ENCODE measurements at regions not wholly inside any gene's neighbourhood (a gene's known extent, or its start where the extent isn't known, plus 50 kb on each side); places are given as distances from the start of the nearest gene placed in this dataset.
"Not testable (repeated sequence)": the region's sequence is repeated elsewhere in the genome, so short reads cannot be mapped to it uniquely, and the experiment has no call there.

DNA sequence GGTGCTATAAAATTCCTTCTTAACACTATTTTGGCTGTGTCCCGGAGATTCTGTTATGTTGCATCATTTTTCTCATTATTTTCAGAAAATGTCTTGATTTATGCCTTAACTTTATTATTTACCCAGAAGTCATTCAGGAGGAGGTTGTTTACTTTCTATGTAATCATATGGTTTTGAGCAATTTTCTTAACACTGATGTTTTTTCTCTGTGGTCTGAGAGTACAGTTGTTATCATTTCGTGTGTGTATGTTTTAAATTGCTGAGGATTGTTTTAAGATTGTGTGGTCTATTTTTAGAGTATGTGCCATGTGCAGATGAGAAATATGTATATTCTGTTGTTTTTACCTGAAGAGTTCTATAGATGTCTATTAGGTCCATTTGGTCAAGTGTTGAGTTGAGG is 498.1 kb upstream of the ZNF608 start:
- no peaks in the 10 kb centered on the region for H3K36me3 ChIP-seq (ENCODE audit: insufficient read depth, low read length)
- H3K4me1 ChIP-seq (ENCODE audit: low read length) = no peaks in the 10 kb centered on the region
- no peak overlapping the region for H2AFZ ChIP-seq (ENCODE audit: low read length)
- no peaks in the 10 kb centered on the region for H3K27me3 ChIP-seq (ENCODE audit: low read length)
- no peak overlapping the region for H3K9ac ChIP-seq (ENCODE audit: low read length)
- H3K4me2 ChIP-seq (ENCODE audit: low read depth, low read length, poor library complexity, severe bottlenecking) = no peak overlapping the region
- H3K9me3 ChIP-seq (ENCODE audit: low read length) = no peaks in the 10 kb centered on the region
- no peak overlapping the region for H3K27ac ChIP-seq (ENCODE audit: low read length)
- H3K9me2 ChIP-seq (replicated peaks; ENCODE audit: insufficient read depth, low read length) = no peaks in the 10 kb centered on the region
- DNase-seq = no peak
- no peaks in the 10 kb centered on the region for H3K79me2 ChIP-seq (ENCODE audit: low read length)
- H3K4me3 ChIP-seq (ENCODE audit: low read length) = no peak overlapping the region
- H4K20me1 ChIP-seq (ENCODE audit: insufficient read depth, low read depth, low read length) = no peaks in the 10 kb centered on the region

- H3K79me2 ChIP-seq (ENCODE audit: low read length) = no peaks in the 10 kb centered on the region
- H3K4me1 ChIP-seq (ENCODE audit: low read length) = no peaks in the 10 kb centered on the region
- H3K4me2 ChIP-seq (ENCODE audit: low read depth, low read length, poor library complexity, severe bottlenecking) = no peak overlapping the region
- H3K27me3 ChIP-seq (ENCODE audit: low read length) = no peaks in the 10 kb centered on the region
- no peak overlapping the region for H2AFZ ChIP-seq (ENCODE audit: low read length)
- H3K36me3 ChIP-seq (ENCODE audit: insufficient read depth, low read length) = no peaks in the 10 kb centered on the region
- DNase-seq = no peak
- no peaks in the 10 kb centered on the region for H4K20me1 ChIP-seq (ENCODE audit: insufficient read depth, low read depth, low read length)
- no peak overlapping the region for H3K9ac ChIP-seq (ENCODE audit: low read length)
- H3K9me3 ChIP-seq (ENCODE audit: low read length) = no peaks in the 10 kb centered on the region
- no peak overlapping the region for H3K27ac ChIP-seq (ENCODE audit: low read length)
- H3K9me2 ChIP-seq (replicated peaks; ENCODE audit: insufficient read depth, low read length) = no peaks in the 10 kb centered on the region
- H3K4me3 ChIP-seq (ENCODE audit: low read length) = no peak overlapping the region
Observed at GRCh38 chr5:125245216-125245615, 498.8 kb upstream of the ZNF608 start.

GRCh38 chr5:125249400-125249799 is 503.0 kb upstream of the ZNF608 start:
- no peak for DNase-seq
- no peak overlapping the region for H3K4me2 ChIP-seq (ENCODE audit: low read depth, low read length, poor library complexity, severe bottlenecking)
- H3K9me3 ChIP-seq (ENCODE audit: low read length) = peaks cover 3% of the 10 kb centered on the region; the same call in 1 of the 2 replicates
- H4K20me1 ChIP-seq (ENCODE audit: insufficient read depth, low read depth, low read length) = no peaks in the 10 kb centered on the region
- H3K79me2 ChIP-seq (ENCODE audit: low read length) = no peaks in the 10 kb centered on the region
- H3K4me3 ChIP-seq (ENCODE audit: low read length) = no peak overlapping the region
- H3K9ac ChIP-seq (ENCODE audit: low read length) = no peak overlapping the region
- H3K27ac ChIP-seq (ENCODE audit: low read length) = no peak overlapping the region
- no peaks in the 10 kb centered on the region for H3K27me3 ChIP-seq (ENCODE audit: low read length)
- no peaks in the 10 kb centered on the region for H3K4me1 ChIP-seq (ENCODE audit: low read length)
- no peak overlapping the region for H2AFZ ChIP-seq (ENCODE audit: low read length)
- no peaks in the 10 kb centered on the region for H3K9me2 ChIP-seq (replicated peaks; ENCODE audit: insufficient read depth, low read length)
- H3K36me3 ChIP-seq (ENCODE audit: insufficient read depth, low read length) = no peaks in the 10 kb centered on the region

DNA sequence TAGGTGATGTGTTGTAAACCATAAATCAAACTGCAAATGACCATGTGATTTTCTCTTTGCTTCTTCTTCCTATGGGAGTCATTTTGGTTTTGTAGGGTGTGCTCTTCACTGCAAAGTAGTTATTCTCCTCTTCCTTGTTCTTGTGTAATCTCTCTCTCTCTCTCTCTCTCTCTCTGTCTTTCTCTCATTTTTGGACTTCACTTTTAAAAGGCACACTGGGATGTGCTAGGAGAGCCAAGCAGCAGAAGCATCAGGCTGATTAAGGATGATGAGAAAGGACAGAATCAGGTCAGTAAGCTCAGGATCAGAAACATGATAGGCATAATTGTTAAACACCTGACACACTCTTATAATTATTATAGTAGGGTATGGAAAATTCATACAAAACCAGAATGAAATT is 505.3 kb upstream of the ZNF608 start:
- Histone ChIP-seq H3K9me2 (replicated peaks; ENCODE audit: insufficient read depth, low read length) (no peaks in the 10 kb centered on the region), H3K9me3 (ENCODE audit: low read length) (peaks cover 3% of the 10 kb centered on the region; the same call in 1 of the 2 replicates), H3K4me3 (ENCODE audit: low read length) (no peak overlapping the region), H3K36me3 (ENCODE audit: insufficient read depth, low read length) (no peaks in the 10 kb centered on the region), H3K4me2 (ENCODE audit: low read depth, low read length, poor library complexity, severe bottlenecking) (no peak overlapping the region), H3K79me2 (ENCODE audit: low read length) (no peaks in the 10 kb centered on the region), H2AFZ (ENCODE audit: low read length) (no peak overlapping the region), H4K20me1 (ENCODE audit: insufficient read depth, low read depth, low read length) (no peaks in the 10 kb centered on the region), H3K27me3 (ENCODE audit: low read length) (no peaks in the 10 kb centered on the region), H3K9ac (ENCODE audit: low read length) (no peak overlapping the region), H3K27ac (ENCODE audit: low read length) (no peak overlapping the region), H3K4me1 (ENCODE audit: low read length) (no peaks in the 10 kb centered on the region)
- no peak for DNase-seq

GRCh38 chr5:125253634-125254033 is 507.2 kb upstream of the ZNF608 start:
- not testable (repeated sequence) for H3K36me3 ChIP-seq (ENCODE audit: insufficient read depth, low read length); H2AFZ ChIP-seq (ENCODE audit: low read length); H3K4me3 ChIP-seq (ENCODE audit: low read length); H4K20me1 ChIP-seq (ENCODE audit: insufficient read depth, low read depth, low read length); H3K4me2 ChIP-seq (ENCODE audit: low read depth, low read length, poor library complexity, severe bottlenecking); H3K4me1 ChIP-seq (ENCODE audit: low read length); DNase-seq; H3K9ac ChIP-seq (ENCODE audit: low read length); H3K27ac ChIP-seq (ENCODE audit: low read length); H3K9me3 ChIP-seq (ENCODE audit: low read length); H3K79me2 ChIP-seq (ENCODE audit: low read length); H3K27me3 ChIP-seq (ENCODE audit: low read length); H3K9me2 ChIP-seq (replicated peaks; ENCODE audit: insufficient read depth, low read length)

GRCh38 chr5:125254267-125254666 is 507.8 kb upstream of the ZNF608 start:
- H3K9ac ChIP-seq (ENCODE audit: low read length) = no peak overlapping the region
- no peak overlapping the region for H3K27ac ChIP-seq (ENCODE audit: low read length)
- H4K20me1 ChIP-seq (ENCODE audit: insufficient read depth, low read depth, low read length) = no peaks in the 10 kb centered on the region
- no peak overlapping the region for H3K4me3 ChIP-seq (ENCODE audit: low read length)
- no peaks in the 10 kb centered on the region for H3K27me3 ChIP-seq (ENCODE audit: low read length)
- no peaks in the 10 kb centered on the region for H3K79me2 ChIP-seq (ENCODE audit: low read length)
- H3K9me2 ChIP-seq (replicated peaks; ENCODE audit: insufficient read depth, low read length) = no peaks in the 10 kb centered on the region
- no peaks in the 10 kb centered on the region for H3K4me1 ChIP-seq (ENCODE audit: low read length)
- H2AFZ ChIP-seq (ENCODE audit: low read length) = no peak overlapping the region
- peaks cover 3% of the 10 kb centered on the region; the same call in 1 of the 2 replicates for H3K9me3 ChIP-seq (ENCODE audit: low read length)
- no peak overlapping the region for H3K4me2 ChIP-seq (ENCODE audit: low read depth, low read length, poor library complexity, severe bottlenecking)
- DNase-seq = no peak
- H3K36me3 ChIP-seq (ENCODE audit: insufficient read depth, low read length) = no peaks in the 10 kb centered on the region

DNA sequence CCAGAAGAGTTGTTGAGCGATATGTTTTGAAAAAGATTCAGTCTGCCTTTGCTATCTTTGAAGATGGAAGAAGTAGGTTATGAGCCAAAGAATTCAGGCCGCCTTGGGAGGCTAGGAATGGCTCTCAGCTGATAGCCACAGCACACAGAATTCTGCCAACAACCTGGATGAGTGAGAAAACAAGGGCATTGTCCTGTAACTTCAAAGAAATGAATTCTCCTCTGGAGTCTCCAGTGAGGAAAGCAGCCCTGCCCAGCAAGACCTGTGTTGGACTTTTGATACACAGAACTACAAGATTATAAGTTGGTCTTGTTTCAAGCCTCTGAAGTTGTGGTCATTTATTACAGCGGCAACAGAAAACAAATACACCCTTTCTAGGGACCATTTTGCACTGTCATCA is 509.9 kb upstream of the ZNF608 start:
- Histone ChIP-seq H4K20me1 (ENCODE audit: insufficient read depth, low read depth, low read length) (no peaks in the 10 kb centered on the region), H2AFZ (ENCODE audit: low read length) (no peak overlapping the region), H3K4me3 (ENCODE audit: low read length) (no peak overlapping the region), H3K9me3 (ENCODE audit: low read length) (peaks cover 3% of the 10 kb centered on the region; the same call in 1 of the 2 replicates), H3K27me3 (ENCODE audit: low read length) (no peaks in the 10 kb centered on the region), H3K4me1 (ENCODE audit: low read length) (no peaks in the 10 kb centered on the region), H3K9me2 (replicated peaks; ENCODE audit: insufficient read depth, low read length) (no peaks in the 10 kb centered on the region), H3K79me2 (ENCODE audit: low read length) (no peaks in the 10 kb centered on the region), H3K4me2 (ENCODE audit: low read depth, low read length, poor library complexity, severe bottlenecking) (no peak overlapping the region), H3K27ac (ENCODE audit: low read length) (no peak overlapping the region), H3K36me3 (ENCODE audit: insufficient read depth, low read length) (no peaks in the 10 kb centered on the region), H3K9ac (ENCODE audit: low read length) (no peak overlapping the region)
- no peak for DNase-seq

GRCh38 chr5:125257057-125257972 is 510.9 kb upstream of the ZNF608 start:
- Histone ChIP-seq H4K20me1 (ENCODE audit: insufficient read depth, low read depth, low read length) (no peaks in the 10 kb centered on the region), H2AFZ (ENCODE audit: low read length) (no peak overlapping the region), H3K9me3 (ENCODE audit: low read length) (no peaks in the 10 kb centered on the region), H3K27ac (ENCODE audit: low read length) (no peak overlapping the region), H3K9me2 (replicated peaks; ENCODE audit: insufficient read depth, low read length) (no peaks in the 10 kb centered on the region), H3K4me2 (ENCODE audit: low read depth, low read length, poor library complexity, severe bottlenecking) (no peak overlapping the region), H3K36me3 (ENCODE audit: insufficient read depth, low read length) (no peaks in the 10 kb centered on the region), H3K79me2 (ENCODE audit: low read length) (no peaks in the 10 kb centered on the region), H3K4me3 (ENCODE audit: low read length) (no peak overlapping the region), H3K4me1 (ENCODE audit: low read length) (no peaks in the 10 kb centered on the region), H3K9ac (ENCODE audit: low read length) (no peak overlapping the region), H3K27me3 (ENCODE audit: low read length) (no peaks in the 10 kb centered on the region)
- DNase-seq = no peak

Measured in Karpas-422 (cell line).